Naive thymus-derived CD4-positive, alpha-beta T cell (primary cell): ENCODE measurements at regions not wholly inside any gene's neighbourhood (a gene's known extent, or its start where the extent isn't known, plus 50 kb on each side); places are given as distances from the start of the nearest gene placed in this dataset.
"Not testable (repeated sequence)": the region's sequence is repeated elsewhere in the genome, so short reads cannot be mapped to it uniquely, and the experiment has no call there.

Experiments
- ATAC-seq: fragments of 150-1000 bp; cut with Tn5 transposase; 2 replicates; pipeline ENCODE4 v1.10.0; 2021; ENCODE audit warnings: mild to moderate bottlenecking, moderate library complexity
- CTCF ChIA-PET: fragments of 350-600 bp; sonication (Branson Sonifier 250); formaldehyde crosslinking; loops from one replicate; lab custom pipeline; 2021; ENCODE audit warnings: antibody characterized with exemption; lab: Charles Lee
- POLR2A ChIA-PET: fragments of 350-600 bp; sonication (Branson Sonifier 250); formaldehyde crosslinking; loops from one replicate; lab custom pipeline; 2021; ENCODE audit warnings: antibody characterized with exemption, inconsistent platforms; lab: Charles Lee
- DNase-seq, 9 donors: peaks; one replicate each; pipeline versions ENCODE4 v3.0.0 to v3.0.0-alpha.2; 2020 to 2022; ENCODE audit warnings: mixed read lengths in 1 of 9
- H3K27ac ChIP-seq: one replicate; pipeline ENCODE4 v1.7.0; 2013; ENCODE audit warnings: mild to moderate bottlenecking, low read depth, low read length, moderate library complexity
- H3K27me3 ChIP-seq, 2 donors: one replicate each; pipeline ENCODE4 v1.7.0; 2013; ENCODE audit warnings: low read length in 2 of 2, mild to moderate bottlenecking in 2 of 2, moderate library complexity in 2 of 2; ENCODE audit not compliant: control insufficient read depth in 2 of 2, insufficient read depth in 2 of 2
- H3K36me3 ChIP-seq, 3 experiments: 1 replicate in 2 of 3; 2 replicates in 1 of 3; pipeline ENCODE4 v1.7.0; 2013; ENCODE audit warnings: low read length in 3 of 3, mild to moderate bottlenecking in 3 of 3, moderate library complexity in 1 of 3; ENCODE audit not compliant: insufficient read depth in 3 of 3, control insufficient read depth in 2 of 3
- H3K4me1 ChIP-seq, 2 donors: one replicate each; pipeline ENCODE4 v1.7.0; 2013; ENCODE audit warnings: low read length in 2 of 2, mild to moderate bottlenecking in 2 of 2, moderate library complexity in 1 of 2; ENCODE audit not compliant: control insufficient read depth in 2 of 2, insufficient read depth in 2 of 2
- H3K4me3 ChIP-seq: 2 replicates; pipeline ENCODE4 v1.7.0; 2013; ENCODE audit warnings: mild to moderate bottlenecking, low read length
- H3K9me3 ChIP-seq, 3 experiments: 1 replicate in 2 of 3; 2 replicates in 1 of 3; pipeline ENCODE4 v1.7.0; 2013; ENCODE audit warnings: low read length in 3 of 3; ENCODE audit not compliant: control insufficient read depth in 2 of 3
- H3K27ac Mint-ChIP-seq, 9 donors: one replicate each; pipeline ENCODE4 v1.8.0; 2020 to 2022; ENCODE audit warnings: mixed read lengths in 9 of 9, mild to moderate bottlenecking in 8 of 9, moderate library complexity in 5 of 9, inconsistent platforms in 2 of 9
- H3K27me3 Mint-ChIP-seq, 5 donors: one replicate each; pipeline ENCODE4 v1.8.0; 2021 to 2022; ENCODE audit warnings: mixed read lengths in 5 of 5, mild to moderate bottlenecking in 1 of 5
- H3K36me3 Mint-ChIP-seq, 5 donors: one replicate each; pipeline ENCODE4 v1.8.0; 2020 to 2022; ENCODE audit warnings: mixed read lengths in 5 of 5, mild to moderate bottlenecking in 3 of 5, inconsistent platforms in 1 of 5
- H3K4me1 Mint-ChIP-seq, 7 donors: one replicate each; pipeline ENCODE4 v1.8.0; 2020 to 2022; ENCODE audit warnings: mixed read lengths in 7 of 7, mild to moderate bottlenecking in 3 of 7, inconsistent platforms in 1 of 7
- H3K4me3 Mint-ChIP-seq, 10 donors: one replicate each; pipeline ENCODE4 v1.8.0; 2020 to 2022; ENCODE audit warnings: mild to moderate bottlenecking in 10 of 10, mixed read lengths in 10 of 10, moderate library complexity in 6 of 10, inconsistent platforms in 2 of 10
- H3K9me3 Mint-ChIP-seq, 11 donors: one replicate each; pipeline ENCODE4 v1.8.0; 2020 to 2022; ENCODE audit warnings: mixed read lengths in 11 of 11, mild to moderate bottlenecking in 4 of 11, inconsistent platforms in 1 of 11, moderate library complexity in 1 of 11
- intact Hi-C, 2 donors: fragments of 100-400 bp; cut with micrococcal nuclease; formaldehyde crosslinking; loops; one replicate each; pipeline ENCODE4 v1.15.1; 2023

DNA sequence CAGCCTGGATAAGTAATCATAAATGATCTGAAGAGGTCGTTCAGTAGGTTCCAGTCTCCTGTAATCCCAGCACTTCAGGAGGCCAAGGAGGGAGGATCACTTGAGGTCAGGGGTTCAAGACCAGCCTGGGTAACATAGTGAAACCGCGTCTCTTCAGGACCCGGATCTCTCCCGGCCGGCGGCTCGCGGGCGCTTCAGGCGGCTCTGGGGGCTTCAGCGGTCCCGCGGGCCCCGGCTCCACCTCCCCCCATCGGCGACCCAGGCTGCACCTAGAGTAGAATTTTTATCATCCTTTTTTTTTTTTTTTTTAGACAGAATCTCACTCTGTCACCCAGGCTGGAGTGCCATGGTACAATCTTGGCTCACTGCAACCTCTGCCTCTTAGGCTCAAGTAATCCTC, 95.9 kb downstream of the ABCC12 start:
- Histone ChIP-seq H3K36me3 (no peaks in the 10 kb centered on the region), H3K9me3 (no peaks in the 10 kb centered on the region)
- peaks cover 0 to 5% (median 0%) of the 10 kb centered on the region in 7 donors for H3K4me1 Mint-ChIP-seq

DNA sequence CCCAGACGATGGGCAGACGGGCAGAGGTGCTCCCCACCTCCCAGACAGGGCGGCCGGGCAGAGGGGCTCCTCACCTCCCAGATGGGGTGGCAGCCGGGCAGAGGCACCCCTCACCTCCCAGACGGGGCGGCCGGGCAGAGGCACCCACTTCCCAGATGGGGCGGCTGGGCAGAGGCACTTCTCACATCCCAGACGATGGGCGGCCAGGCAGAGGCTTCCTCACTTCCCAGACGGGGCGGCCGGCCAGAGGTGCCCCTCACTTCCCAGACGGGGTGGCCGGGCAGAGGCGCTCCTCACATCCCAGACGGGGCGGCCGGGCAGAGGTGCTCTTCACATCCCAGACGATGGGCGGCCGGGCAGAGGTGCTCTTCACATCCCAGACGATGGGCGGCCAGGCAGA, 96.6 kb downstream of the ABCC12 start:
- ATAC-seq, H3K9me3 Mint-ChIP-seq, H3K27ac Mint-ChIP-seq, H3K9me3 ChIP-seq, H3K27ac ChIP-seq, H3K36me3 Mint-ChIP-seq, H3K36me3 ChIP-seq, POLR2A ChIA-PET, H3K4me1 ChIP-seq, H3K4me3 Mint-ChIP-seq, H3K27me3 ChIP-seq, CTCF ChIA-PET, H3K4me3 ChIP-seq, H3K4me1 Mint-ChIP-seq, DNase-seq: not testable (repeated sequence)
- peaks cover 6 to 35% (median 22%) of the 10 kb centered on the region in 5 donors for H3K27me3 Mint-ChIP-seq
- intact Hi-C loops, result loop anchor here in 1 of 2 donors (5.0 kb wide), 1 partner anchor 1022 kb away; no protein-coding TSS in a partner anchor

More for the DNA sequence above, 95.9 kb downstream of the ABCC12 start:
- peaks cover 2 to 31% (median 17%) of the 10 kb centered on the region in 5 donors for H3K27me3 Mint-ChIP-seq
- no peak overlapping the region for H3K4me3 ChIP-seq
- no peak overlapping the region for H3K4me3 Mint-ChIP-seq
- no peaks in the 10 kb centered on the region for H3K36me3 Mint-ChIP-seq
- no peaks in the 10 kb centered on the region for H3K27me3 ChIP-seq
- DNase-seq, result no peak
- H3K27ac Mint-ChIP-seq, result no peak overlapping the region
- no peak overlapping the region for H3K27ac ChIP-seq
- ATAC-seq, result no peak
- H3K4me1 ChIP-seq, result no peaks in the 10 kb centered on the region
- H3K9me3 Mint-ChIP-seq, result peaks cover 0 to 8% (median 0%) of the 10 kb centered on the region in 11 donors
- intact Hi-C loops, result loop anchor here in 1 of 2 donors (5.0 kb wide), 1 partner anchor 1023 kb away; no protein-coding TSS in a partner anchor
- ChIA-PET POLR2A (no interaction called here), CTCF (no interaction called here)

DNA sequence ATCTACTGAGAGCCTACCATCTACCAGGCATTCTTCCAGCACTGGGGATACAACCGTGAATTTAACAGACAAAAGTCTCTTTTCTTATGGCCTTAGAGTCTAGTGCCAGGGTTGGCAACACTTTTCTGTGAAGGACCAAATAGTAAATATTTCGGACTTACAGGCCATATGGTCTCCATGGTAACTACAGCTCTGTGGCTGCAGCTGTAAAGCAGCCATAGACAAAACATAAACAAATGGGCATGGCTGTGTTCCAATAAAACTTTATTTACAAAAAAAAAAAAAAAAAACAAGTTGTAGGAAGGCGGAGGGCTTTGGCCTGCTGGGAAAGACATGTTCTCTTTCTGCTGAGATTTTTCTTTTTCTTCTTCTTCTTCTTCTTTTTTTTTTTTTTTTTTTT, 98.7 kb downstream of the ABCC12 start:
- H3K27ac Mint-ChIP-seq, result no peak overlapping the region
- Histone ChIP-seq H3K27me3 (no peaks in the 10 kb centered on the region), H3K36me3 (no peaks in the 10 kb centered on the region), H3K9me3 (no peaks in the 10 kb centered on the region), H3K27ac (no peak overlapping the region), H3K4me1 (no peaks in the 10 kb centered on the region), H3K4me3 (no peak overlapping the region)
- no peaks in the 10 kb centered on the region for H3K36me3 Mint-ChIP-seq
- intact Hi-C loops, result loop anchor here in 1 of 2 donors (5.0 kb wide), 1 partner anchor 1020 kb away; no protein-coding TSS in a partner anchor
- no peak overlapping the region for H3K4me3 Mint-ChIP-seq
- no peak for DNase-seq
- H3K4me1 Mint-ChIP-seq, result peaks cover 0 to 5% (median 0%) of the 10 kb centered on the region in 7 donors
- H3K27me3 Mint-ChIP-seq, result peaks cover 14 to 37% (median 25%) of the 10 kb centered on the region in 5 donors
- H3K9me3 Mint-ChIP-seq, result peaks cover 0 to 4% (median 0%) of the 10 kb centered on the region in 11 donors
- ChIA-PET POLR2A (no interaction called here), CTCF (no interaction called here)
- no peak for ATAC-seq

DNA sequence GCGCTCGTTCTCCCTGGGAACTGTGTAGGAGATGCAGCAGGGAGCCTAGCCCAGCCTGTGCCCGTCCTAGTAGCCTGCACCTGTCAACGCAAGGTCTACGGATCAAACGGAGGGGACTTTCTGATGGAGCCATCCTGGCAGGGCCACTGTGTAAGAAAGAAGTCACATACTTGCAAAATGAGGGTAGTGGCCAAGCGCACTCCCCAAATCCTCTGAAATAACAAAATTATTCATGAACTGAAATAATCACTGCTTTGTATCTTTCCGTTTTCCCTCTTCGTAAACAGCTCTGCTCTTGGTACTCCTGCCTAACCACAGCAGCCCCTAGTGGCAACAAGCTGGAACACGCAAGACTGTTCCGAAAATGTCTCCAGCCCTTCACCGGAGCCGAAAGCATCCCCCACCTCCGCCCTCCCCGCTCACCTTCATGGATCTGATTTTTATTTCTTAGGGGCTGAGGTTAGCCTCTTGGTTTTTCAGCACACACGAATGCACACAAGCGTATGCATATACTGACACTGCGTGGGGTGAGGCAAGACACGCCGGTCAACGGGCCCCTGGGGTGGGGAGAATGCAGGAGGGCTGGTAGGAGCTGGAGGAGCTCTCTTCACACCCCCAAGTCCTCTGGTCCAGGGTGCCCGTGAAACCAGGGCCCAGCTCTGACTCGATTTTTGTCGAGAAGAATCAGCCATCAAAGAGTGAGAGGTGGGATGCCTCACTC, 100.8 kb downstream of the ABCC12 start:
- H3K4me3 ChIP-seq, result no peak overlapping the region
- DNase-seq, result peak in 2 of 9 donors; percentile 13 to 29
- intact Hi-C loops, result loop anchor here (1.0 to 5.0 kb wide), 4 partner anchors 102 to 1018 kb away; partner anchors contain the start of gene ABCC12 (in 1 of the 2)
- POLR2A ChIA-PET, result no interaction called here
- ATAC-seq, result peak; percentile 44
- Mint-ChIP-seq H3K9me3 (peaks cover 0 to 4% (median 0%) of the 10 kb centered on the region in 11 donors), H3K36me3 (no peaks in the 10 kb centered on the region), H3K27me3 (peaks cover 14 to 28% (median 22%) of the 10 kb centered on the region in 5 donors), H3K27ac (no peak overlapping the region), H3K4me3 (no peak overlapping the region), H3K4me1 (peaks cover 0 to 5% (median 0%) of the 10 kb centered on the region in 7 donors)
- H3K27me3 ChIP-seq, result no peaks in the 10 kb centered on the region
- CTCF ChIA-PET, result no interaction called here
- no peaks in the 10 kb centered on the region for H3K9me3 ChIP-seq
- no peaks in the 10 kb centered on the region for H3K36me3 ChIP-seq
- no peak overlapping the region for H3K27ac ChIP-seq
- no peaks in the 10 kb centered on the region for H3K4me1 ChIP-seq

DNA sequence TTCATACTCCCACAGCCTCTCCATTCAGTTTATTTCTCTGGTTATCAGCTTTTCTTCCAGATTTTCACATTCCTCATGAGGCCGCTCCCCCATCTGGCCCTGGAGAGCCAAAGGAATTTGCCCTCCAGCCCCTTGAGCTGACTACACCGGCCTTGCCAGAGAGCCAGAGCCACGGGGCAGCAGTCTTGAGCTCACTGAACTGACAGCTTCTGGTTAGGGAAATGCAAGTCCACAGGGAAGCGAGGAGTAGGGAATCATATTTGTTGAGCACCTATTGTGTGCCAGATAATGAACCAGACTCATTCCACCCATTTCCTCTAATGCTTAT, 102.4 kb downstream of the ABCC12 start:
- Mint-ChIP-seq H3K4me1 (peaks cover 0 to 5% (median 0%) of the 10 kb centered on the region in 7 donors), H3K4me3 (no peak overlapping the region), H3K9me3 (no peaks in the 10 kb centered on the region), H3K27me3 (peaks cover 14 to 32% (median 18%) of the 10 kb centered on the region in 5 donors), H3K27ac (no peak overlapping the region), H3K36me3 (no peaks in the 10 kb centered on the region)
- Histone ChIP-seq H3K4me3 (no peak overlapping the region), H3K27me3 (no peaks in the 10 kb centered on the region), H3K4me1 (no peaks in the 10 kb centered on the region), H3K36me3 (no peaks in the 10 kb centered on the region), H3K27ac (no peak overlapping the region), H3K9me3 (no peaks in the 10 kb centered on the region)
- no peak for DNase-seq
- POLR2A ChIA-PET, result no interaction called here
- ATAC-seq, result no peak
- intact Hi-C loops, result loop anchor here in 1 of 2 donors (5.0 kb wide), 1 partner anchor 104 kb away; the partner anchor contains the start of gene ABCC12
- CTCF ChIA-PET, result no interaction called here

DNA sequence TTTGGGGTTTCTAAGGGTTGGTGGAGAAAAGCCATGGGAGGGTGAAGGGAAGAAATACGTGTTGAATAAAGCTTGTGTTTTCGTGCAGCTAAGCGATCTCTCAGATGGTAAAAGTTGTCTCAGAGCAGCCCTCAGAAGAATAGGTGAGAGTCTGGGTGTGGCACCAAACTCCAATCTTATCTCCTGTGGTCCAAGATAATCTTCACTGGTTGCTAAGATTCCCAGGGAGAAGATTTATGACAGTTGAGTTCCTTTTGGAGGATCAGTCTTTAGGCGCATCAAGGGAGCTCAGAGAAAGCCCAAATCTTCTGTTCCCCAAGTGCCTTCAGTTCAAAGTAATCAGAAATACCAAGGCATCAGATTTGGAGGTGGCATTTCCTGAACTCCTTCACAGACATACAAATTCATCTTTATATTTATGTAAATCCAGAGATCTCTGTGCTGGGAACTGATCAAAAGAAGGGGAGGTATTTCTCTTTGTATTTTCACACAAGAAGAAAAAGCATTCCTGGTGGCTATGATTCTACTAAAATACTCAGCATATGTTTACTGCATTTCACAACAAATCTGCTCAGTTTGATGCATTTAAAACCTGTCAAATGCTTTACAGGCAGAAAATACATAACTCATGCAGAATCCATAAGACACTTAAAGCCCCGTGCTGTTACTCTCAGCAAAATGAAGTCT, 102.9 kb downstream of the ABCC12 start:
- Histone ChIP-seq H3K4me1 (no peaks in the 10 kb centered on the region), H3K27ac (no peak overlapping the region), H3K9me3 (no peaks in the 10 kb centered on the region), H3K27me3 (no peaks in the 10 kb centered on the region), H3K36me3 (no peaks in the 10 kb centered on the region), H3K4me3 (no peak overlapping the region)
- intact Hi-C loops, result loop anchor here in 1 of 2 donors (5.0 kb wide), 1 partner anchor 104 kb away; the partner anchor contains the start of gene ABCC12
- ATAC-seq, result no peak
- H3K4me1 Mint-ChIP-seq, result peaks cover 0 to 5% (median 0%) of the 10 kb centered on the region in 7 donors
- H3K9me3 Mint-ChIP-seq, result no peaks in the 10 kb centered on the region
- no peak overlapping the region for H3K27ac Mint-ChIP-seq
- CTCF ChIA-PET, result no interaction called here
- no peaks in the 10 kb centered on the region for H3K36me3 Mint-ChIP-seq
- POLR2A ChIA-PET, result no interaction called here
- no peak overlapping the region for H3K4me3 Mint-ChIP-seq
- peaks cover 14 to 37% (median 18%) of the 10 kb centered on the region in 5 donors for H3K27me3 Mint-ChIP-seq
- no peak for DNase-seq
